Activated CD8-positive, alpha-beta memory T cell treated with anti-CD3 and anti-CD28 coated beads, Interleukin-2, amount 50 U/mL, for 1 hour (primary cell): ENCODE measurements at regions not wholly inside any gene's neighbourhood (a gene's known extent, or its start where the extent isn't known, plus 50 kb on each side); places are given as distances from the start of the nearest gene placed in this dataset.

Experiments
- DNase-seq: peaks from one replicate; pipeline ENCODE4 v3.0.0-alpha.2; 2020; ENCODE audit errors: extremely low read depth

- no peak for DNase-seq
Measured at GRCh38 chr18:46321955-46322354, 217.8 kb downstream of the HAUS1 start.

GRCh38 chr18:46322411-46322891 is 218.3 kb downstream of the HAUS1 start:
- no peak for DNase-seq

- DNase-seq: no peak
Measured at GRCh38 chr18:46322941-46323340, 218.8 kb downstream of the HAUS1 start.

- DNase-seq: no peak
Measured at GRCh38 chr18:46324087-46324955, 220.1 kb downstream of the HAUS1 start.

- no peak for DNase-seq
Measured at GRCh38 chr18:46325895-46326294, 221.7 kb downstream of the HAUS1 start.

GRCh38 chr18:46329736-46330246 is 225.6 kb downstream of the HAUS1 start:
- no peak for DNase-seq

- DNase-seq: no peak
Measured at GRCh38 chr18:46331316-46331715, 227.1 kb downstream of the HAUS1 start.

GRCh38 chr18:46332286-46332801 is 228.2 kb downstream of the HAUS1 start:
- DNase-seq: no peak

- no peak for DNase-seq
Measured at GRCh38 chr18:46332921-46333341, 228.7 kb downstream of the HAUS1 start.

- DNase-seq: no peak
Measured at GRCh38 chr18:46333431-46334135, 229.4 kb downstream of the HAUS1 start.

- DNase-seq: no peak
Measured at GRCh38 chr18:46334868-46335281, 230.7 kb downstream of the HAUS1 start.

- no peak for DNase-seq
Measured at GRCh38 chr18:46335534-46336101, 231.4 kb downstream of the HAUS1 start.

GRCh38 chr18:46336278-46337111 is 232.3 kb downstream of the HAUS1 start:
- DNase-seq: no peak

GRCh38 chr18:46337271-46337670 is 233.1 kb downstream of the HAUS1 start:
- DNase-seq: no peak

GRCh38 chr18:46338205-46338604 is 234.0 kb downstream of the HAUS1 start:
- DNase-seq: no peak

- no peak for DNase-seq
Measured at GRCh38 chr18:46338766-46339165, 234.6 kb downstream of the HAUS1 start.

GRCh38 chr18:46340716-46341115 is 236.5 kb downstream of the HAUS1 start:
- DNase-seq: no peak

- no peak for DNase-seq
Measured at GRCh38 chr18:46341986-46342525, 237.9 kb downstream of the HAUS1 start.

- DNase-seq: no peak
Measured at GRCh38 chr18:46343456-46343855, 239.3 kb downstream of the HAUS1 start.

GRCh38 chr18:46343931-46344372 is 239.8 kb downstream of the HAUS1 start:
- no peak for DNase-seq
